ENCODE measurements at regions not wholly inside any gene's neighbourhood (a gene's known extent, or its start where the extent isn't known, plus 50 kb on each side); places are given as distances from the start of the nearest gene placed in this dataset.

GRCh38 chr11:104738208-104738607, 160.1 kb downstream of the CASP12 start:
- TF ChIP-seq CTCF (conservative IDR thresholded peaks at IDR 0.05; ENCODE audit: control insufficient read depth, insufficient read depth, low read depth, low read length), result no peak
- no peak for DNase-seq (ENCODE audit: low read depth)
- no peak overlapping the region for H3K4me3 ChIP-seq (ENCODE audit: control insufficient read depth, low read depth, low read length)

GRCh38 chr11:104736502-104736901, 161.8 kb downstream of the CASP12 start:
- H3K4me3 ChIP-seq (ENCODE audit: control insufficient read depth, low read depth, low read length), result no peak overlapping the region
- no peak for DNase-seq (ENCODE audit: low read depth)
- TF ChIP-seq CTCF (conservative IDR thresholded peaks at IDR 0.05; ENCODE audit: control insufficient read depth, insufficient read depth, low read depth, low read length), result no peak

- DNase-seq (ENCODE audit: low read depth), result no peak
- H3K4me3 ChIP-seq (ENCODE audit: control insufficient read depth, low read depth, low read length), result no peak overlapping the region
- no peak for TF ChIP-seq CTCF (conservative IDR thresholded peaks at IDR 0.05; ENCODE audit: control insufficient read depth, insufficient read depth, low read depth, low read length)
These were observed 163.3 kb downstream of the CASP12 start for GRCh38 chr11:104734998-104735397.

- TF ChIP-seq CTCF (conservative IDR thresholded peaks at IDR 0.05; ENCODE audit: control insufficient read depth, insufficient read depth, low read depth, low read length), result no peak
- no peak overlapping the region for H3K4me3 ChIP-seq (ENCODE audit: control insufficient read depth, low read depth, low read length)
- no peak for DNase-seq (ENCODE audit: low read depth)
These were observed 166.4 kb downstream of the CASP12 start for GRCh38 chr11:104731890-104732289.

- TF ChIP-seq CTCF (conservative IDR thresholded peaks at IDR 0.05; ENCODE audit: control insufficient read depth, insufficient read depth, low read depth, low read length), result no peak
These were observed 169.3 kb downstream of the CASP12 start for GRCh38 chr11:104728927-104729326.

GRCh38 chr11:104727768-104728167, 170.5 kb downstream of the CASP12 start:
- H3K4me3 ChIP-seq (ENCODE audit: control insufficient read depth, low read depth, low read length), result no peak overlapping the region
- no peak for DNase-seq (ENCODE audit: low read depth)
- no peak for TF ChIP-seq CTCF (conservative IDR thresholded peaks at IDR 0.05; ENCODE audit: control insufficient read depth, insufficient read depth, low read depth, low read length)

More at GRCh38 chr11:104728927-104729326, 169.3 kb downstream of the CASP12 start:
- no peak for DNase-seq (ENCODE audit: low read depth)
- no peak overlapping the region for H3K4me3 ChIP-seq (ENCODE audit: control insufficient read depth, low read depth, low read length)

- TF ChIP-seq CTCF (conservative IDR thresholded peaks at IDR 0.05; ENCODE audit: control insufficient read depth, insufficient read depth, low read depth, low read length), result no peak
These were observed 171.2 kb downstream of the CASP12 start for GRCh38 chr11:104727095-104727494.

More at GRCh38 chr11:104727095-104727494, 171.2 kb downstream of the CASP12 start:
- no peak overlapping the region for H3K4me3 ChIP-seq (ENCODE audit: control insufficient read depth, low read depth, low read length)
- DNase-seq (ENCODE audit: low read depth), result no peak

Data from fibroblast of mammary gland (primary cell).